ENCODE measurements at regions not wholly inside any gene's neighbourhood (a gene's known extent, or its start where the extent isn't known, plus 50 kb on each side); places are given as distances from the start of the nearest gene placed in this dataset.
"Not testable (repeated sequence)": the region's sequence is repeated elsewhere in the genome, so short reads cannot be mapped to it uniquely, and the experiment has no call there.

DNA sequence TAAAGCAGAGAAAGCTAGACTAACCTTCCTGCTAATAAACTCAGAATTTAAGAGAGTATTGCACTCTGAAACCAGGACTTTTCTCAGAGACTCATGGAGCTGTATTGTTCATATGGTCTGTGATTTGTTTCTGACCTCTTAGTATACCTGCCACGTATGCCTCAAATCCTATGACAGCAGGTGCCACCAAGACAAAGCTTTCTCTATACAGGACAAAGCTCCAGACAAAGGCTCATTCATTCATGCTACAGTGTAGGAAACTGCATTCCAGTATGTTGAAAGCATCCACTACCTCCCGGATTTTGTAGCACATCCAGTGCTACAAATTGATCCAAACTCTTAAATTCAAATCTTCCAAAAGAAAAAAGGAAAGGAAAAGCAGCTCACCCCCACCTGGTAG lies 178.3 kb downstream of the CHIC2 start:
- H3K36me3 Mint-ChIP-seq = no peaks in the 10 kb centered on the region
- ATAC-seq (no peak), DNase-seq (ENCODE audit: low spot score) (no peak)
- H3K9me3 Mint-ChIP-seq = peaks cover 3% of the 10 kb centered on the region
- H3K27me3 Mint-ChIP-seq = peaks cover 0 to 17% of the 10 kb centered on the region in 2 donors
- H3K4me3 Mint-ChIP-seq = no peak overlapping the region
- no peak overlapping the region for H3K27ac Mint-ChIP-seq
- H3K4me1 Mint-ChIP-seq (ENCODE audit: low read depth in 2 of 2) = no peaks in the 10 kb centered on the region

DNA sequence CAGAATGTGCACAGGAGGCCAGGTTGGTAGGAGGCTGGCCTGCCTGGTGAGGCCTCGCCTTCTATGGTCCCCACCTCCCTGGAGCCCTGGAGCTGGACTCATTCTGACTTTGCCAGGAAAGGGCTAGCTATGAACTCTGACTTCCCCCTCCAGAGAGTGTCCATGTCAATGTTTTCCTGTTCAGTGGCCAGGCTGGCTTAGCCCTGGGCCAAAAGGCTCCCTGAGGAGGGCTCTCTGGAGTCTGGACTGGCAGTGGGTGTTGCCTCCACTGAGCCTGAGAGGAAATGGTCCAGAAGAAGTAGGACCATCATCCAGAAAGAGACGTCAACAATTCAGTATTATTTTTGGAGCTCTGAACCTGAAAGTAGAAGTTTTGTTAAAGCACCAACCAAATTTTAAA lies 178.7 kb downstream of the CHIC2 start:
- Mint-ChIP-seq H3K9me3 (peaks cover 3% of the 10 kb centered on the region), H3K4me3 (no peak overlapping the region), H3K27me3 (peaks cover 0 to 17% of the 10 kb centered on the region in 2 donors), H3K27ac (no peak overlapping the region), H3K4me1 (ENCODE audit: low read depth in 2 of 2) (no peaks in the 10 kb centered on the region), H3K36me3 (no peaks in the 10 kb centered on the region)
- ATAC-seq (no peak), DNase-seq (ENCODE audit: low spot score) (no peak)

DNA sequence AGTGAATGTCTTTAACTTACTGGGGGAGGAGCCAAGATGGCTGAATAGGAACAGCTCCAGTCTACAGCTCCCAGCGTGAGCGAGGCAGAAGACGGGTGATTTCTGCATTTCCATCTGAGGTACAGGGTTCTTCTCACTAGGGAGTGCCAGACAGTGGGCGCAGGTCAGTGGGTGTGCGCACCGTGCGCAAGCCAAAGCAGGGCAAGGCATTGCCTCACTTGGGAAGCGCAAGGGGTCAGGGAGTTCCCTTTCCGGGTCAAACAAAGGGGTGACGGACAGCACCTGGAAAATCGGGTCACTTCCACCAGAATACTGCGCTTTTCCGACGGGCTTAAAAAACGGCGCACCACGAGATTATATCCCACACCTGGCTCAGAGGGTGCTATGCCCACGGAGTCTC lies 187.3 kb downstream of the CHIC2 start:
- not testable (repeated sequence) for ATAC-seq

DNA sequence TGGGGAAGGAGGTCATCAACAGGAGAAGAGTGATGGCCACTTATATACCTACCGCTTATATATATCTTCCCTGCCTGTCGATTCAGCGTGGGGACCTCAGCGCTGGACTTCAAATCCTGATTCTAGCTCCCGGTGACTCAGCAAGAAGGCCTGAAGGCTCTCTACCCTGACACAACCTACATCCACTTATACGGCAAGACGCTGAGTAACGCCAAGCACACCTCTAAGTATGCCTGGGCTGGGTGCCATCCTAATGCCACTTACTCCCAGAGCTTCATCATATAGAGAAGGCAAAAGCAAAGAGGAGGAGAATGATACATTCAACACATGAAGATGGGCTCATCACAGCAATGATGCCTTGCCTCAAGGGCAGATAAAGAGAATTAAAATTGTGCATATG lies 198.3 kb downstream of the CHIC2 start:
- Mint-ChIP-seq H3K36me3 (no peaks in the 10 kb centered on the region), H3K9me3 (no peaks in the 10 kb centered on the region), H3K27ac (no peak overlapping the region), H3K27me3 (peaks cover 0 to 7% of the 10 kb centered on the region in 2 donors), H3K4me3 (no peak overlapping the region), H3K4me1 (ENCODE audit: low read depth in 2 of 2) (no peaks in the 10 kb centered on the region)
- DNase-seq (ENCODE audit: low spot score) = no peak
- no peak for ATAC-seq

More for the DNA sequence above, 187.3 kb downstream of the CHIC2 start:
- not testable (repeated sequence) for H3K27me3 Mint-ChIP-seq; H3K9me3 Mint-ChIP-seq; H3K4me3 Mint-ChIP-seq; H3K4me1 Mint-ChIP-seq (ENCODE audit: low read depth in 2 of 2); H3K36me3 Mint-ChIP-seq; DNase-seq (ENCODE audit: low spot score); H3K27ac Mint-ChIP-seq

DNA sequence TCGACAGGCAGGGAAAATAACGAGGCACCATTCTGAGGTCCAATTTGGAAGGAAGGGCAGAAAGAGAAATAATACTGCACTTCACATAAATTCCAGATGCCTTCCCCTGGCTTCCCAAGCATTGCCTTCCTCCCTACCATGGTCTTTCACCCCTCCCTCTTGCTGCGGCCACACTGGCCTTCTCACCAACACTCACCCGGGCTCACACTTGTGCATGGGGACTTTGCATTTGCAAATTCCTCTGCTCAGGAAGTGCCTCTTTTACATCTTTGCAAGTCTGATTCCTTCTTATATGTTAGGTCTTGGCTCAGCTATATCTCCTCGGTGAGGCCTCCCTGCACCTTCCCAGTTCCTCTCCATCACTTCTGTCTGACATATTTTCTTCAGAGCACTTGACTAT lies 199.4 kb downstream of the CHIC2 start:
- Mint-ChIP-seq H3K36me3 (no peaks in the 10 kb centered on the region), H3K4me3 (no peak overlapping the region), H3K9me3 (no peaks in the 10 kb centered on the region), H3K4me1 (ENCODE audit: low read depth in 2 of 2) (no peaks in the 10 kb centered on the region), H3K27ac (no peak overlapping the region), H3K27me3 (peaks cover 3 to 17% of the 10 kb centered on the region in 2 donors)
- no peak for ATAC-seq
- DNase-seq (ENCODE audit: low spot score) = no peak

DNA sequence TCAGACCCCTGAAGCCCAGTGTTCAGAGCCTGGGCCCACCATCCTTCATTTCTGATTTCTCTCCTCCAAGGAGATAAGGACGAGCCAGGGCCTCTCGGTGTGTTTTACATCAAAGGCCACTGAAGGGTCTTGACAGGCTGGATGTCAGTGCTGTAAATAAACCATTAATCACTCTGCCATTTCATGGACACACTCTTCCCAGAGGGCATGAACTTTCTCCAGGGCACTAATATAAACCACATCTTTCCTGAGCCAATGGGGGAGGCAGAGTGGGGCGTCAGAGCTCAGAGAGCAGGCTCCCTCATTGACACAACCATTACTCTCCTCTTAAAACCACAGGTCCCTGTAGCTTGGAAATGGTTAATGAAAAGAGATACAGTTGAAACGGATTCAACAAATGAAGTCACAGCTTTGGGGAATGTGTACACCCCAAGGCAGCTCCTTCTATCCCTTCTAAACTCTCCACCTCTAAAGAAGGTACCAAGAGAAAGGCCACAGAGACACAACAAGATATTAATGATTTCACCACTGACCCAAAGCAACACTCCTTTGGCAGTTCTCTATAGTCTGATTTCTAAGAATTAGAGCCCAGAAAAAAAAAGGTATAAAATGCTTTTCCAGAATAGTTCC lies 200.6 kb downstream of the CHIC2 start:
- Mint-ChIP-seq H3K27ac (no peak overlapping the region), H3K9me3 (no peaks in the 10 kb centered on the region)
- no peak for DNase-seq (ENCODE audit: low spot score)

DNA sequence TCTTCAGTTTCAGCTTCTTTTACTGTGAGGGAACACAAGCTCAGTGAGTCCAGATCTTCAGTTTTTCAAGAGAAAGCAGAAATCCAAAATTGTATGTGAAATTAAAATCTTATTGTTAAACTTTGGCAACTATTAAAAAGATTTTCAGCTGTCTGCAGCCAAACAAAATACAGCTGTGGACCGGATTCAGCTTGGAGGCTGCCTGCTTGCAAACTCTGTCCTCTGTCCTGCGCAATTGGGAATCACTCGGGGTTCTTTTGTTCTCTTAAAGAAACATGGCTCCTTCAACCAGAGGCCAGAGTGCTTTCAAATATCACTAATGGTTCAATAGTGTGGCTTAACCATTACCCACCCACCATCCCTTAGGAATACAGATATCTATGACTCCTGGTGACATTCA lies 201.2 kb downstream of the CHIC2 start:
- ATAC-seq (no peak), DNase-seq (ENCODE audit: low spot score) (no peak)
- Mint-ChIP-seq H3K4me3 (no peak overlapping the region), H3K27ac (no peak overlapping the region), H3K27me3 (peaks cover 6 to 27% of the 10 kb centered on the region in 2 donors), H3K36me3 (no peaks in the 10 kb centered on the region), H3K9me3 (no peaks in the 10 kb centered on the region), H3K4me1 (ENCODE audit: low read depth in 2 of 2) (no peaks in the 10 kb centered on the region)

More for the DNA sequence above, 200.6 kb downstream of the CHIC2 start:
- no peak for ATAC-seq
- peaks cover 6 to 27% of the 10 kb centered on the region in 2 donors for H3K27me3 Mint-ChIP-seq
- H3K4me3 Mint-ChIP-seq = no peak overlapping the region
- no peaks in the 10 kb centered on the region for H3K4me1 Mint-ChIP-seq (ENCODE audit: low read depth in 2 of 2)
- H3K36me3 Mint-ChIP-seq = no peaks in the 10 kb centered on the region

DNA sequence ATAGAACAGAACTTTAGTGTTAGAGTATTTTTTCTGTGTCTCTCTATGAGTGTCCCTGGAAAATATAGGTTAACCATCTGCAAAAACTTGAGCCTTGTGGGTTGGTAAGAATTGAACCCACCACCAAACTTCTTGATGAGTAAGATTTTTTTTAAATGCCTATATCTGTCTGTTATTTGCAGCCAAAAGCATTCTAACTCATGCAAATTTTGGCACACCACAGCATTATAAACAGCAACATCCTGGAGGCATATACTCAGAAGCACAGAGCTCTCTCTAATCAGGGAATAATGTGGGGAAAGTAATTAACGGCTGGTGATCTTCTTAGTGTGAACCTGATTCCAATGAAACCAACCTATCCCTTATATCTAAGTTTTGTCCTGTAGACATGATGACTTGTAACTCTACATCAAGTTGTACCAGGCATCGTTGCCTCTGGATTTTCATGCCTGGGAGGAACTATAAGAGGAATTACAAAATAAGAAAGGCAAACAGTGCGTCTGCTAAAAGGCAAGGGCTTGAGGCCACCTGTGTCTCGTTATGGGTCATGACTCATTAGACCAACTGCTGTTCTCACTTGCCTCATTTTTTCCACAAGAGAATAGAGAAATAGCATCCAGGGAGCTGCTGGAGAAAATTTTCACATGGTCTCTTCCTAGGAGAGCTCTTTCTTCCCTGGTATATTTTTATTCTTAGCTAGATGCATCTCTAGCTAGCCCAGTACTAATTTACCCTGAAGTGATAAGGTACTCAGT lies 202.4 kb downstream of the CHIC2 start:
- Mint-ChIP-seq H3K36me3 (no peaks in the 10 kb centered on the region), H3K4me1 (ENCODE audit: low read depth in 2 of 2) (no peaks in the 10 kb centered on the region), H3K27ac (no peak overlapping the region), H3K9me3 (no peaks in the 10 kb centered on the region), H3K4me3 (no peak overlapping the region), H3K27me3 (peaks cover 6 to 22% of the 10 kb centered on the region in 2 donors)
- no peak for DNase-seq (ENCODE audit: low spot score)
- no peak for ATAC-seq

DNA sequence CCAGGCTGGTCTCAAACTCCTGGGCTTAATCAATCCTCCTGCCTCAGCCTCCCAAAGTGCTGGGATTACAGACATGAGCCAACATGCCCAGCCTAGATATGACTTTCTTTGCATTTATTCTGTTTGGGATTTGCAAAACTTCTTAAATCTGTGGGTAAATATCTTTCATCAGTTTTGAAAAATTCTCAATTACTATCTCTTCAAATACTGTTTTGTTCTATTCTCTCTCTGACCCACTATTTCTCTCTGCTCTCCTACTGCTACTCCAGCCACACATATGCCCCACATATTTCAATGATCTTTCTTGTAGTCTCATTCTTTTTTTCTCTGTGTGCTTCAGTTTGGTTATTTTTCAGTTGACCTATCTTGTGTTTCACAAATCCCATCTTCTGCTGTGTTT lies 205.1 kb downstream of the CHIC2 start:
- H3K36me3 Mint-ChIP-seq = no peaks in the 10 kb centered on the region
- ATAC-seq (no peak), DNase-seq (ENCODE audit: low spot score) (no peak)
- no peak overlapping the region for H3K27ac Mint-ChIP-seq
- H3K9me3 Mint-ChIP-seq = no peaks in the 10 kb centered on the region
- H3K4me3 Mint-ChIP-seq = no peak overlapping the region
- peaks cover 12 to 31% of the 10 kb centered on the region in 2 donors for H3K27me3 Mint-ChIP-seq
- H3K4me1 Mint-ChIP-seq (ENCODE audit: low read depth in 2 of 2) = no peaks in the 10 kb centered on the region

DNA sequence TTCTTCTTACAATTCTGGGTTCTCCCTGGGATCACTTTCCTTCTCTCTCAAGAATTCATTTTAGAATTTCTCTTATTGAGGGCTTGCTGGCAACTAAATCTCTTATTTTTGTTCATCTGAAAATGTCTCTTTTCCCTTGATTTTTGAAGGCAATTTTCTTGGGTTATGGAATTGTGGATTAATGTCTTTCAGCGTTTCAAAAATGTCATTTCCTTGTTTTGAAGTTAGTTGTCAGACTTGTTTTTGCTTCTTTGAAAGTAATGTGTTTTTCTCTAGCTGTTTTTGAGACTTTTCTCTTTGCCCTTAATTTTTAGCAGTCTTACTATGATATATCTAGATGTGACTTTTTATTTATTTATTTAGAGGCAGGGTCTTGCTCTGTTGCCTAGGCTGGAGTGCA lies 205.7 kb downstream of the CHIC2 start:
- H3K36me3 Mint-ChIP-seq = no peaks in the 10 kb centered on the region
- no peak overlapping the region for H3K4me3 Mint-ChIP-seq
- no peak overlapping the region for H3K27ac Mint-ChIP-seq
- no peak for DNase-seq (ENCODE audit: low spot score)
- no peaks in the 10 kb centered on the region for H3K9me3 Mint-ChIP-seq
- peaks cover 12 to 31% of the 10 kb centered on the region in 2 donors for H3K27me3 Mint-ChIP-seq
- no peak for ATAC-seq
- H3K4me1 Mint-ChIP-seq (ENCODE audit: low read depth in 2 of 2) = no peaks in the 10 kb centered on the region

DNA sequence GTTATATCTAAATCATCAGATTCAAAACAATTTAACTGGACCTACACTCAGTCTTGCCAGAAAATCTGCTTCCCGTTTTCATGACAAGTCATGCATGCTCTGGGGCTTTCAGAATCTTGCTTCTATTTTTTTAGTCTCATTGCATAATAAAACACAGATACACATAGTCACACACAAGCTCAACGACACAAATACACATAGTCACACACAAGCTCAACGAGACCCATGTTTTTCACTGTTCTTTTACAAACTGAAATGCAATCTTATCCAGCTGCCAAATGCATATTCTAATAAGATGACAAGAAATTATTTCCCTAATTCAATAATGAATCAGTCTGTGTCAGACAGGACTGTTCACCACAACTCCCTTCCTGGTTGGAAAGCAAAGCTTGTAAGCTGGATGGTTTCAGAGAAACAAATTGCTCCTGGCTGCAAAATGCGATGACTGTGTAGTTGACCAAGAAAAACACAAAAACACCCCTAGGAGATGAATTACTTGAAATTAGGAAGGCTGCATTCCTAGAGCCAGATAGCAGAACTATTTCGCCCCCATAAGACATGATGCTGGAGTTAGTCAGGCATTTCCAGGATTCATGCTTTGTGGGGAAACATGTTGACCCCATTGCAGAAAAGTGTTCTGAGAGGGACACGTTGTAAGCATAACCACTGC lies 208.7 kb downstream of the CHIC2 start:
- H3K4me3 Mint-ChIP-seq = no peak overlapping the region
- DNase-seq (ENCODE audit: low spot score) (no peak), ATAC-seq (no peak)
- H3K4me1 Mint-ChIP-seq (ENCODE audit: low read depth in 2 of 2) = no peaks in the 10 kb centered on the region
- H3K27ac Mint-ChIP-seq = no peak overlapping the region
- no peaks in the 10 kb centered on the region for H3K36me3 Mint-ChIP-seq
- peaks cover 12 to 27% of the 10 kb centered on the region in 2 donors for H3K27me3 Mint-ChIP-seq
- H3K9me3 Mint-ChIP-seq = no peaks in the 10 kb centered on the region

DNA sequence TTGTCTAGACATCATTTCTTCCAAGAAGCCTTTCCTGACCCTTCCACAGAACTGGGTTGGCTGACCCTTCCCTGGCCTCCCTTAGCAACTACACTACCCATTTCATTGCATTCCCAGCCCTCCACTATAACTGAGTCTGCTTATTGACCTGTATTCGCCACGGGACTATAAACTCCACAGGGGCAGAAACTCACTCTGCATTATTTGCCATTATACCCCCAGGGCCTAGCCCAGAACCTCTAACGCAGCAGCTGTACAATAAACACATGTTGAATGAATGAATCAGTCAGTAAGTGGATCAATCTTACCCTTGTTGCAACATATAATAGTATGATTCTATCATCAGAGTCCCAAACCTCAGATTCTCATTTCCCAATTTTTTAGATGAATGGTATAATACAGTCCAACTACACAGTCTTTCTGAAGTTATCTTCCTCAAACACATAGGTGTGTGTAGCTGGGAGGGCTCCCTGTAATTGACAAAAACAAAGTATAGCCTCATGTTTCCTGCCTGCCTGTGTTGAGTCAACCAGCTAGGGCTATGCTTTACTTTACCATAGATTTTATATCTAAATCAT lies 209.3 kb downstream of the CHIC2 start:
- ATAC-seq = no peak
- no peaks in the 10 kb centered on the region for H3K4me1 Mint-ChIP-seq (ENCODE audit: low read depth in 2 of 2)
- no peaks in the 10 kb centered on the region for H3K36me3 Mint-ChIP-seq
- H3K27me3 Mint-ChIP-seq = peaks cover 10 to 21% of the 10 kb centered on the region in 2 donors
- H3K4me3 Mint-ChIP-seq = no peak overlapping the region
- no peak for DNase-seq (ENCODE audit: low spot score)
- H3K9me3 Mint-ChIP-seq = no peaks in the 10 kb centered on the region
- H3K27ac Mint-ChIP-seq = no peak overlapping the region

DNA sequence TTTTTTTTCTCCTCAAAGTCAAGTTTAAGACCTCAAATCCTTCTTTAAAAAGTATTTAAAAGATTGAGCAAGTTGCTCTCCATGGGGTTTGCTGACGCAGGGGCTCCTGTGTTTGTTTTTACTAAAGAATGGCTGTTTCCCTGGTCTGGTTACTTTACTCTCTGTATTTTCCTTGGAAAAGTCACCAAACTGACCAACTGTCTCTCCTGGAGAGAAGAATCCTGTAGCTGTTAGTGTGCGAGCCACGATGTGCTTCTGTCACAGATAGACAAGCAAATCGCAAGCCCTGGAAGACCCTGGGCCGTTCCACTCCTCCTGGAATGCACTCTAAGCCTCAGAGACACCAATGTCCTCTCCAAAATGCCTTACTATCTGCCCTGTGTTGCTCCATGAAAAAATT lies 212.1 kb downstream of the CHIC2 start:
- no peaks in the 10 kb centered on the region for H3K4me1 Mint-ChIP-seq (ENCODE audit: low read depth in 2 of 2)
- H3K27ac Mint-ChIP-seq = no peak overlapping the region
- H3K36me3 Mint-ChIP-seq = no peaks in the 10 kb centered on the region
- DNase-seq (ENCODE audit: low spot score) (no peak), ATAC-seq (no peak)
- no peak overlapping the region for H3K4me3 Mint-ChIP-seq
- no peaks in the 10 kb centered on the region for H3K9me3 Mint-ChIP-seq
- H3K27me3 Mint-ChIP-seq = peaks cover 6 to 11% of the 10 kb centered on the region in 2 donors

DNA sequence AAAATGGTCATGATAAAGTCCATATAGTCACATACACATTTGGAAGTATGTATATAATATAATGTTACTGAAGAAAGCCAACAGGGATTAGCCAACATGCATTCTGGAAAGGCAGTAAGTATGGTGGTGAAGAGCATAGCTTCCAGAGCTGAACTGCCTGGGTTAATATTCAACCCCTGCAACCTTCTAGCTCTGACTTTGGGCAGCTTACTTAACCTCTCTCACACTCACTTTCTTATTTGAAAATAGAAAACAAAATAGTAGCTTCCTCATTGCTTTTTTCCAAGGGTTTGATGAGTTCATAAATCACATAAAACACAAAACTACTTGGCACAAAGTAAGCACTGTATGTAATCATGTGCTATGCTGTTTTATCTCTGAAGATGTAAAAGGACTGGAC lies 216.4 kb downstream of the CHIC2 start:
- Mint-ChIP-seq H3K36me3 (no peaks in the 10 kb centered on the region), H3K27me3 (peaks cover under 1 to 2% of the 10 kb centered on the region in 2 donors), H3K4me3 (no peak overlapping the region), H3K9me3 (no peaks in the 10 kb centered on the region), H3K4me1 (ENCODE audit: low read depth in 2 of 2) (no peaks in the 10 kb centered on the region), H3K27ac (no peak overlapping the region)
- ATAC-seq (no peak), DNase-seq (ENCODE audit: low spot score) (no peak)
